ENCODE measurements at regions not wholly inside any gene's neighbourhood (a gene's known extent, or its start where the extent isn't known, plus 50 kb on each side); places are given as distances from the start of the nearest gene placed in this dataset.
"Not testable (repeated sequence)": the region's sequence is repeated elsewhere in the genome, so short reads cannot be mapped to it uniquely, and the experiment has no call there.

DNA sequence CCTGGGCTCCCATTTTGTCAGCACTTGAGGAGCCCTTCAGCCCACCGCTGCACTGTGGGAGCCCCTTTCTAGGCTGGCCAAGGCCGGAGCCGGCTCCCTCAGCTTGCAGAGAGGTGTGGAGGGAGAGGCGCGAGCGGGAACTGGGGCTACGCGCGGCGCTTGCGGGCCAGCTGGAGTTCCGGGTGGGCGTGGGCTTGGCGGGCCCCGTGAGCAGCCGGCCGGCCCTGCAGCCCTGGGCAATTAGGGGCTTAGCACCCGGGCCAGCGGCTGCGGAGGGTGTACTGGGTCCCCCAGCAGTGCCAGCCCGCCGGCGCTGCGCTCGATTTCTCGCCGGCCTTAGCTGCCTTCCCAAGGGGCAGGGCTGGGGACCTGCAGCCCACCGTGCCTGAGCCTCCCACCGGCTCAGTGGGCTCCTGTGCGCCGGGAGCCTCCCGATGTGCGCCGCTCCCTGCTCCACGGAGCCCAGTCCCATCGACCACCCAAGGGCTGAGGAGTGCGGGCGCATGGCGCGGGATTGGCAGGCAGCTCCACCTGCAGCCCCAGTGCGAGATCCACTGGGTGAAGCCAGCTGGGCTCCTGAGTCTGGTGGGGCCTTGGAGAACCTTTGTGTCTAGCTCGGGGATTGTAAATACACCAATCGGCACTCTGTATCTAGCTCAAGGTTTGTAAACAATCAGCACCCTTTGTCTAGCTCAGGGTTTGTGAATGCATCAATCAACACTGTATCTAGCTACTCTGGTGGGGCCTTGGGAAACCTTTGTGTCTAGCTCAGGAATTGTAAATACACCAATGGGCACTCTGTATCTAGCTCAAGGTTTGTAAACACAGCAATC lies 137.8 kb downstream of the RFX6 start:
- H3K4me1 ChIP-seq (ENCODE audit: control insufficient read depth, insufficient read depth, low read length); CTCF ChIA-PET; POLR2A ChIA-PET; H3K36me3 ChIP-seq (ENCODE audit: control insufficient read depth in 2 of 2, insufficient read depth in 1 of 2, low read length in 2 of 2); H3K27ac ChIP-seq (ENCODE audit: extremely low read depth, low read depth, low read length); H3K4me3 ChIP-seq (ENCODE audit: low read depth, low read length); H3K9me3 ChIP-seq (ENCODE audit: control insufficient read depth, insufficient read depth, low read depth, low read length): not testable (repeated sequence)

DNA sequence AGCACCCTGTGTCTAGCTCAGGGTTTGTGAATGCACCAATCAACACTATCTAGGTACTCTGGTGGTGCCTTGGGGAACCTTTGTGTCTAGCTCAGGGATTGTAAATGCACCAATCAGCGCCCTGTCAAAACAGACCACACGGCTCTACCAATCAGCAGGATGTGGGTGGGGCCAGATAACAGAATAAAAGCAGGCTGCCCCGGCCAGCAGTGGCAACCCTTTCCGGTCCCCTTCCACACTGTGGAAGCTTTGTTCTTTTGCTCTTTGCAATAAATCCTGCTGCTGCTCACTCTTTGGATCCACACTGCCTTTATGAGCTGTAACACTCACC lies 138.4 kb downstream of the RFX6 start:
- CTCF ChIA-PET: interaction anchor here (0.5 kb wide), 1 partner anchor 746 kb away, joined by 3 read pairs; no protein-coding TSS in a partner anchor

DNA sequence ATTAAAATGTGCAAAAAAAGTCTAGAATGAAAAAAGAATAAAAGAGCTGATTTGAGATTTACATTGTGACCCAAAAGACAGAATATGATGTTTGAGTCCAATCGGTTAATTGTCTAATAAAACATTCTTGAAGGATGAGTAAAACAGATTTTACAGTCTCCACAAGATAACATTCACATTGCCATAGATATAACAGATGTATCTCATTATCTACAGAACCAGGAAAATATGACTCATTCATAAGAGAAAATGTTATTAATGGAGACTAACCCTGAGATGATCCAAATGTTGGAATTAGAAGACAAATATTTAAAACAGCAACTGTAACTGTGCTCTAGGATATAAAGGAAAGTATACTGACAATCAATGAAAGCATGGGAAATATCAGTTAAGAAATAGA lies 141.7 kb downstream of the RFX6 start:
- CTCF ChIA-PET: interaction anchor here (0.6 kb wide), 1 partner anchor 39 kb away, joined by 3 read pairs; no protein-coding TSS in a partner anchor
- POLR2A ChIA-PET: no interaction called here
- TF ChIP-seq ZNF274 (IDR thresholded peaks at IDR 0.05; ENCODE audit: low read length): no peak
- TF ChIP-seq ZNF274 (tag by site-specific recombination; IDR thresholded peaks at IDR 0.05; ENCODE audit: borderline replicate concordance): no peak
- no peak for TF ChIP-seq ZNF837 (tag by site-specific recombination; IDR thresholded peaks at IDR 0.05)
- TF ChIP-seq, protein P1, sequence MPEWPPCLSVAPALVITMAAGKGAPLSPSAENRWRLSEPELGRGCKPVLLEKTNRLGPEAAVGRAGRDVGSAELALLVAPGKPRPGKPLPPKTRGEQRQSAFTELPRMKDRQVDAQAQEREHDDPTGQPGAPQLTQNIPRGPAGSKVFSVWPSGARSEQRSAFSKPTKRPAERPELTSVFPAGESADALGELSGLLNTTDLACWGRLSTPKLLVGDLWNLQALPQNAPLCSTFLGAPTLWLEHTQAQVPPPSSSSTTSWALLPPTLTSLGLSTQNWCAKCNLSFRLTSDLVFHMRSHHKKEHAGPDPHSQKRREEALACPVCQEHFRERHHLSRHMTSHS (tag by site-specific recombination; IDR thresholded peaks at IDR 0.05): no peak
- TF ChIP-seq SCRT2 (tag by site-specific recombination; IDR thresholded peaks at IDR 0.05): no peak
- TF ChIP-seq, protein P2, sequence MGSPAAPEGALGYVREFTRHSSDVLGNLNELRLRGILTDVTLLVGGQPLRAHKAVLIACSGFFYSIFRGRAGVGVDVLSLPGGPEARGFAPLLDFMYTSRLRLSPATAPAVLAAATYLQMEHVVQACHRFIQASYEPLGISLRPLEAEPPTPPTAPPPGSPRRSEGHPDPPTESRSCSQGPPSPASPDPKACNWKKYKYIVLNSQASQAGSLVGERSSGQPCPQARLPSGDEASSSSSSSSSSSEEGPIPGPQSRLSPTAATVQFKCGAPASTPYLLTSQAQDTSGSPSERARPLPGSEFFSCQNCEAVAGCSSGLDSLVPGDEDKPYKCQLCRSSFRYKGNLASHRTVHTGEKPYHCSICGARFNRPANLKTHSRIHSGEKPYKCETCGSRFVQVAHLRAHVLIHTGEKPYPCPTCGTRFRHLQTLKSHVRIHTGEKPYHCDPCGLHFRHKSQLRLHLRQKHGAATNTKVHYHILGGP (tag by site-specific recombination; IDR thresholded peaks at IDR 0.05): no peak
- TF ChIP-seq KLF1 (tag by site-specific recombination; IDR thresholded peaks at IDR 0.05): no peak
- no peak for TF ChIP-seq ZNF777 (tag by site-specific recombination; IDR thresholded peaks at IDR 0.05; ENCODE audit: borderline replicate concordance)
- TF ChIP-seq ZNF510 (tag by site-specific recombination; IDR thresholded peaks at IDR 0.05; ENCODE audit: insufficient replicate concordance): no peak
- no peak for TF ChIP-seq ZNF2 (tag by site-specific recombination; IDR thresholded peaks at IDR 0.05)
- TF ChIP-seq ZNF433 (tag by site-specific recombination; IDR thresholded peaks at IDR 0.05; ENCODE audit: low read depth): no peak
- TF ChIP-seq KLF10 (tag by site-specific recombination; IDR thresholded peaks at IDR 0.05): no peak
- no peak for TF ChIP-seq YY2 (tag by site-specific recombination; IDR thresholded peaks at IDR 0.05)
- TF ChIP-seq GLIS1 (tag by site-specific recombination; IDR thresholded peaks at IDR 0.05): no peak
- TF ChIP-seq ZNF514 (tag by site-specific recombination; IDR thresholded peaks at IDR 0.05): no peak
- no peak for TF ChIP-seq ZNF654 (tag by site-specific recombination; IDR thresholded peaks at IDR 0.05; ENCODE audit: low read depth)
- no peak for TF ChIP-seq ZNF501 (tag by site-specific recombination; IDR thresholded peaks at IDR 0.05)
- TF ChIP-seq, protein P3, sequence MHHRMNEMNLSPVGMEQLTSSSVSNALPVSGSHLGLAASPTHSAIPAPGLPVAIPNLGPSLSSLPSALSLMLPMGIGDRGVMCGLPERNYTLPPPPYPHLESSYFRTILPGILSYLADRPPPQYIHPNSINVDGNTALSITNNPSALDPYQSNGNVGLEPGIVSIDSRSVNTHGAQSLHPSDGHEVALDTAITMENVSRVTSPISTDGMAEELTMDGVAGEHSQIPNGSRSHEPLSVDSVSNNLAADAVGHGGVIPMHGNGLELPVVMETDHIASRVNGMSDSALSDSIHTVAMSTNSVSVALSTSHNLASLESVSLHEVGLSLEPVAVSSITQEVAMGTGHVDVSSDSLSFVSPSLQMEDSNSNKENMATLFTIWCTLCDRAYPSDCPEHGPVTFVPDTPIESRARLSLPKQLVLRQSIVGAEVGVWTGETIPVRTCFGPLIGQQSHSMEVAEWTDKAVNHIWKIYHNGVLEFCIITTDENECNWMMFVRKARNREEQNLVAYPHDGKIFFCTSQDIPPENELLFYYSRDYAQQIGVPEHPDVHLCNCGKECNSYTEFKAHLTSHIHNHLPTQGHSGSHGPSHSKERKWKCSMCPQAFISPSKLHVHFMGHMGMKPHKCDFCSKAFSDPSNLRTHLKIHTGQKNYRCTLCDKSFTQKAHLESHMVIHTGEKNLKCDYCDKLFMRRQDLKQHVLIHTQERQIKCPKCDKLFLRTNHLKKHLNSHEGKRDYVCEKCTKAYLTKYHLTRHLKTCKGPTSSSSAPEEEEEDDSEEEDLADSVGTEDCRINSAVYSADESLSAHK (tag by site-specific recombination; IDR thresholded peaks at IDR 0.05): no peak
- Histone ChIP-seq H3K4me3 (ENCODE audit: low read depth, low read length) (no peak overlapping the region), H3K9me3 (ENCODE audit: control insufficient read depth, insufficient read depth, low read depth, low read length) (no peaks in the 10 kb centered on the region), H3K27ac (ENCODE audit: extremely low read depth, low read depth, low read length) (no peak overlapping the region), H3K4me1 (ENCODE audit: control insufficient read depth, insufficient read depth, low read length) (no peaks in the 10 kb centered on the region), H3K36me3 (ENCODE audit: control insufficient read depth in 2 of 2, insufficient read depth in 1 of 2, low read length in 2 of 2) (no peaks in the 10 kb centered on the region)

More for the DNA sequence above, 138.4 kb downstream of the RFX6 start:
- H3K4me1 ChIP-seq (ENCODE audit: control insufficient read depth, insufficient read depth, low read length); H3K9me3 ChIP-seq (ENCODE audit: control insufficient read depth, insufficient read depth, low read depth, low read length); H3K4me3 ChIP-seq (ENCODE audit: low read depth, low read length); H3K36me3 ChIP-seq (ENCODE audit: control insufficient read depth in 2 of 2, insufficient read depth in 1 of 2, low read length in 2 of 2); POLR2A ChIA-PET; H3K27ac ChIP-seq (ENCODE audit: extremely low read depth, low read depth, low read length): not testable (repeated sequence)
